ENCODE measurements at regions not wholly inside any gene's neighbourhood (a gene's known extent, or its start where the extent isn't known, plus 50 kb on each side); places are given as distances from the start of the nearest gene placed in this dataset.

GRCh38 chr7:15938115-15938514, 251.6 kb upstream of the MEOX2 start:
- no peak overlapping the region for H3K4me3 ChIP-seq
- no peak for DNase-seq (ENCODE audit: low spot score)
- H3K9me3 ChIP-seq = no peaks in the 10 kb centered on the region
- H3K27ac ChIP-seq = no peak overlapping the region
- no peaks in the 10 kb centered on the region for H3K27me3 ChIP-seq (replicated peaks; ENCODE audit: insufficient read depth)
- no peaks in the 10 kb centered on the region for H3K36me3 ChIP-seq
- TF ChIP-seq POLR2A (IDR thresholded peaks at IDR 0.05) (no peak), CTCF (IDR thresholded peaks at IDR 0.05) (no peak), POLR2AphosphoS5 (IDR thresholded peaks at IDR 0.05) (no peak)
- intact Hi-C loops (cut with DNase I) = no loop called here
- H3K4me1 ChIP-seq (replicated peaks) = no peaks in the 10 kb centered on the region

- H3K4me1 ChIP-seq (replicated peaks) = no peaks in the 10 kb centered on the region
- no peak overlapping the region for H3K4me3 ChIP-seq
- no peak overlapping the region for H3K27ac ChIP-seq
- H3K27me3 ChIP-seq (replicated peaks; ENCODE audit: insufficient read depth) = no peaks in the 10 kb centered on the region
- no peak for DNase-seq (ENCODE audit: low spot score)
- intact Hi-C loops (cut with DNase I) = no loop called here
- H3K9me3 ChIP-seq = no peaks in the 10 kb centered on the region
- no peaks in the 10 kb centered on the region for H3K36me3 ChIP-seq
- TF ChIP-seq CTCF (IDR thresholded peaks at IDR 0.05) (no peak), POLR2A (IDR thresholded peaks at IDR 0.05) (no peak), POLR2AphosphoS5 (IDR thresholded peaks at IDR 0.05) (no peak)
Measured at GRCh38 chr7:15937571-15937970, 251.1 kb upstream of the MEOX2 start.

- DNase-seq (ENCODE audit: low spot score) = no peak
- TF ChIP-seq POLR2A (IDR thresholded peaks at IDR 0.05) (no peak), CTCF (IDR thresholded peaks at IDR 0.05) (no peak), POLR2AphosphoS5 (IDR thresholded peaks at IDR 0.05) (no peak)
- Histone ChIP-seq H3K36me3 (no peaks in the 10 kb centered on the region), H3K27me3 (replicated peaks; ENCODE audit: insufficient read depth) (no peaks in the 10 kb centered on the region), H3K9me3 (no peaks in the 10 kb centered on the region), H3K4me1 (replicated peaks) (no peaks in the 10 kb centered on the region), H3K27ac (no peak overlapping the region), H3K4me3 (no peak overlapping the region)
- intact Hi-C loops (cut with DNase I) = no loop called here
- WGBS = 70% methylated on average over 2 of the region's 2 CpGs
Measured at GRCh38 chr7:15936991-15937390, 250.5 kb upstream of the MEOX2 start.

- no peaks in the 10 kb centered on the region for H3K9me3 ChIP-seq
- WGBS = 62% methylated on average over 1 of the region's 1 CpG
Measured at GRCh38 chr7:15932318-15932717, 245.8 kb upstream of the MEOX2 start.

More at GRCh38 chr7:15932318-15932717, 245.8 kb upstream of the MEOX2 start:
- H3K27ac ChIP-seq = no peak overlapping the region
- TF ChIP-seq POLR2A (IDR thresholded peaks at IDR 0.05) (no peak), POLR2AphosphoS5 (IDR thresholded peaks at IDR 0.05) (no peak), CTCF (IDR thresholded peaks at IDR 0.05) (no peak)
- H3K36me3 ChIP-seq = no peaks in the 10 kb centered on the region
- intact Hi-C loops (cut with DNase I) = no loop called here
- no peak for DNase-seq (ENCODE audit: low spot score)
- H3K27me3 ChIP-seq (replicated peaks; ENCODE audit: insufficient read depth) = no peaks in the 10 kb centered on the region
- no peaks in the 10 kb centered on the region for H3K4me1 ChIP-seq (replicated peaks)
- H3K4me3 ChIP-seq = no peak overlapping the region

All from prostate gland (tissue), 2 donors.